HFFc6 (cell line): ENCODE measurements at regions not wholly inside any gene's neighbourhood (a gene's known extent, or its start where the extent isn't known, plus 50 kb on each side); places are given as distances from the start of the nearest gene placed in this dataset.

Source experiments
- DNase-seq: peaks from one replicate; pipeline ENCODE4 v3.0.0-alpha.2; 2018
- H3K27ac Mint-ChIP-seq: 2 replicates; pipeline ENCODE4 v1.8.0; 2020; ENCODE audit warnings: mild to moderate bottlenecking, mixed read lengths
- H3K27me3 Mint-ChIP-seq: 2 replicates; pipeline ENCODE4 v1.8.0; 2021; ENCODE audit warnings: mild to moderate bottlenecking, moderate library complexity, mixed read lengths; ENCODE audit not compliant: insufficient read depth
- H3K36me3 Mint-ChIP-seq: 2 replicates; pipeline ENCODE4 v1.8.0; 2021; ENCODE audit warnings: low read depth, mixed read lengths
- H3K4me1 Mint-ChIP-seq: 2 replicates; pipeline ENCODE4 v1.8.0; 2020; ENCODE audit warnings: low read depth, mixed read lengths
- H3K4me3 Mint-ChIP-seq: 2 replicates; pipeline ENCODE4 v1.8.0; 2020; ENCODE audit warnings: mild to moderate bottlenecking, moderate library complexity, mixed read lengths
- H3K9me3 Mint-ChIP-seq: 2 replicates; pipeline ENCODE4 v1.8.0; 2020; ENCODE audit warnings: mild to moderate bottlenecking, mixed read lengths
- TF ChIP-seq, protein P1 (sequence below): fragments of 200-600 bp; sonication (generic); IDR thresholded peaks from 2 replicates; pipeline ENCODE4 v1.5.0; 2021; ENCODE audit warnings: antibody characterized with exemption, mild to moderate bottlenecking

DNA sequence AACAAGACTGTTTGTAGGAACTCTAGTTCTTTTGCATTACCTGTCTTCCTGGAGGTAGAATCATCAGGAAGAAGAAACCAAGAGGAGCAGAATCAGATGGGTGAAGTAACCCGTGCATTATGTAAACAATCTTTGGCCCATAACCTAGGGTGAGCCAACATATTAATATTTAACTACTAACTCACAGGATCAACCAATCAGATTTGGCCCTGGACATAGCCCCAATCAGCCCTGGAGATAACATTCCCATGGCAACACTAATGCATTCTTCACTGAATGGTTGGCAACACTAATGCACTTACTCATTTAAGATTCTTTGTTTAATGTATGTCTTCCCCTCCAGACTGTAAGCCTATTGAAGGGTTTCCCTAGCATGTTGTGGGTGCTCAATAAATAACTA lies 72.0 kb upstream of the CTAGE1 start:
- DNase-seq, result peak; percentile 25
- Mint-ChIP-seq H3K4me3 (no peak overlapping the region), H3K27ac (peak overlapping the region; percentile 50; the same call in 1 of the 2 replicates), H3K9me3 (peaks cover 5% of the 10 kb centered on the region; the same call in 1 of the 2 replicates), H3K4me1 (peaks cover 64% of the 10 kb centered on the region), H3K27me3 (no peaks in the 10 kb centered on the region; the same call in 1 of the 2 replicates), H3K36me3 (peaks cover 12% of the 10 kb centered on the region)
- TF ChIP-seq, protein P1, sequence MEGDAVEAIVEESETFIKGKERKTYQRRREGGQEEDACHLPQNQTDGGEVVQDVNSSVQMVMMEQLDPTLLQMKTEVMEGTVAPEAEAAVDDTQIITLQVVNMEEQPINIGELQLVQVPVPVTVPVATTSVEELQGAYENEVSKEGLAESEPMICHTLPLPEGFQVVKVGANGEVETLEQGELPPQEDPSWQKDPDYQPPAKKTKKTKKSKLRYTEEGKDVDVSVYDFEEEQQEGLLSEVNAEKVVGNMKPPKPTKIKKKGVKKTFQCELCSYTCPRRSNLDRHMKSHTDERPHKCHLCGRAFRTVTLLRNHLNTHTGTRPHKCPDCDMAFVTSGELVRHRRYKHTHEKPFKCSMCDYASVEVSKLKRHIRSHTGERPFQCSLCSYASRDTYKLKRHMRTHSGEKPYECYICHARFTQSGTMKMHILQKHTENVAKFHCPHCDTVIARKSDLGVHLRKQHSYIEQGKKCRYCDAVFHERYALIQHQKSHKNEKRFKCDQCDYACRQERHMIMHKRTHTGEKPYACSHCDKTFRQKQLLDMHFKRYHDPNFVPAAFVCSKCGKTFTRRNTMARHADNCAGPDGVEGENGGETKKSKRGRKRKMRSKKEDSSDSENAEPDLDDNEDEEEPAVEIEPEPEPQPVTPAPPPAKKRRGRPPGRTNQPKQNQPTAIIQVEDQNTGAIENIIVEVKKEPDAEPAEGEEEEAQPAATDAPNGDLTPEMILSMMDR, result no peak

DNA sequence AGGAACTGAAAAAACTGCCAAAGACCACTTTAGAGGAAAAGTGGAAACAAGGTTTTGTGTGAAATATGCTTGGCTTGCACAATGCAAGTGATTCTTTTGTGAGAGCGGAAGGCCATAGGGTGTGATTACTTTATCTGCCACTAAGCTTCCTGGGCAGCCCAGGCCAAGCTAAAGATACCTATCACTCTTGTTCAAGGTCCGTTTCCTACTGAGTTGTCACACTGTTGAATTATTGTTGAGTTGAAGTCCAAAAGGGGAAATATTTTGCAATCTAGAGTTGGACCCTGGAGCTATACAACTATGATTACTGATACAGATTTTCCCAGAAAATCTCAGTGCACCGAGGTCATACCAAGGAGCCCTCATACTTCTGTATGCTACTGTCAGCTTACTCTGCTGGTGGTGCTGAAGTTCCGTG lies 72.7 kb upstream of the CTAGE1 start:
- TF ChIP-seq, protein P1, result no peak
- DNase-seq, result no peak
- no peak overlapping the region for H3K4me3 Mint-ChIP-seq
- H3K9me3 Mint-ChIP-seq, result peaks cover 5% of the 10 kb centered on the region; the same call in 1 of the 2 replicates
- no peak overlapping the region for H3K27ac Mint-ChIP-seq
- H3K27me3 Mint-ChIP-seq, result no peaks in the 10 kb centered on the region; the same call in 1 of the 2 replicates
- H3K4me1 Mint-ChIP-seq, result peaks cover 65% of the 10 kb centered on the region
- H3K36me3 Mint-ChIP-seq, result peaks cover 12% of the 10 kb centered on the region

DNA sequence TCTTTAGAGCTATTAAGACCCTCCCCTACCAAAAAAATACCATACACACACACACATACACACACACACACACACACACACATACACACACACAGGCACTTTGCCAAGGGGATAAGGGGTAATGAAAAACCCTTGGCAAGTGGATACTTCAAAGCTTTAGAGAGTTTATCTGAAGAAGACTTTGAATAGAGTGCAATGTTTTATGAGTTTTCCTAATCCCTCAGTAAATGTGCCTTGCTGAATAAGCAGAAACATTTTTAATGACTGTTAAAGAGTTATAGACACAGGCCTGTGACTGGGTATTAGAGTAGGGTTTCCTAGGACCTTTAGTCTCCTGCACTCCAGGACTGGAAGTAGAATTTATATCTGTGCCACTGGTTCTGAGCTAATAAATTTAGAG lies 75.5 kb upstream of the CTAGE1 start:
- Mint-ChIP-seq H3K36me3 (peaks cover 20% of the 10 kb centered on the region), H3K9me3 (peaks cover 5% of the 10 kb centered on the region; the same call in 1 of the 2 replicates), H3K4me3 (no peak overlapping the region), H3K4me1 (peaks cover 50% of the 10 kb centered on the region), H3K27me3 (no peaks in the 10 kb centered on the region; the same call in 1 of the 2 replicates), H3K27ac (peak overlapping the region; percentile 71; the same call in 1 of the 2 replicates)
- no peak for DNase-seq
- TF ChIP-seq, protein P1, result no peak

DNA sequence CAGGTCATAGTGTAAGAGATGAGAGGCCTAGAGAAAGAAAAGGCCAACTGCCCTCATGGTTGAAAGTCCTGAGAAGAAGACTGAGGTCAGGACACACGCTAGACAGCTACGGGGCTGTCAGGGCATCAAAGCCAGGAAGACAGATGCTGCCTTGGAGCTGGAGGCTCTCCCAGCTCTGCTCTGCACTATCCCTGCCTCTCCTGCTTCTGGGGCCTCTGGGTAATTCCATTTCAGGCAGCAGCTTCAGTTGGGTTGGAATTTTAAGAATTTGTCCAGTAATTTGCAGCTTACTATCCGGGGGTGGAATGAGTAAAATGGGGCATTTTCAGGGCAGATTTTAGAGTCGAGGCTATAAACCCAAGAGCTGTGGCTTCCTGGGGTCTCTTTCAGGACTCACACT lies 76.2 kb upstream of the CTAGE1 start:
- TF ChIP-seq, protein P1, result no peak
- peaks cover 5% of the 10 kb centered on the region; the same call in 1 of the 2 replicates for H3K9me3 Mint-ChIP-seq
- H3K27ac Mint-ChIP-seq, result peak overlapping the region; percentile 71
- DNase-seq, result peak; percentile 38
- H3K36me3 Mint-ChIP-seq, result peaks cover 20% of the 10 kb centered on the region
- H3K4me1 Mint-ChIP-seq, result peaks cover 45% of the 10 kb centered on the region
- no peaks in the 10 kb centered on the region; the same call in 1 of the 2 replicates for H3K27me3 Mint-ChIP-seq
- peak overlapping the region; percentile 31 for H3K4me3 Mint-ChIP-seq

DNA sequence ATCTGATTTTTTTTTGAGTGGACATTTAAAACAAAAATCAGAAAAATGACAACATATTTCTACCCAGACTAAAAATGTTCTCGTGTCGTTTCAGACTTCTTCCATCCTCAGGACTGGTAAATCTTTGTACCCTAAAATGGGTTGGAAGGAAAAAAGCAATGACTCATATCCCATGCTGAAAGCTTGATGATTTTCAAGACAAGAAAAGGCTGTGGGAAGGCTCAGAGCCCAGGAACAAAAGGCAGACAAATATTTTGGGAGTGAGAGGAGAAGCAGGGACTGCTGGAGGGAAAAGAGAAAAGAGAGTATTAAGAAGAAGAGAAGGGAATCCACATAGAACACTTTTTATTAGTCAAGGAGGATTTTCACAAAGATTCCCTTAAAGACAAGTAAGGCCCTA lies 77.1 kb upstream of the CTAGE1 start:
- H3K27ac Mint-ChIP-seq, result peak overlapping the region; percentile 71
- peak; percentile 51 for DNase-seq
- peaks cover 5% of the 10 kb centered on the region; the same call in 1 of the 2 replicates for H3K9me3 Mint-ChIP-seq
- H3K4me3 Mint-ChIP-seq, result peak overlapping the region; percentile 10
- H3K27me3 Mint-ChIP-seq, result no peaks in the 10 kb centered on the region; the same call in 1 of the 2 replicates
- TF ChIP-seq, protein P1, result no peak
- peaks cover 37% of the 10 kb centered on the region for H3K4me1 Mint-ChIP-seq
- peaks cover 20% of the 10 kb centered on the region for H3K36me3 Mint-ChIP-seq
